ENCODE measurements at regions not wholly inside any gene's neighbourhood (a gene's known extent, or its start where the extent isn't known, plus 50 kb on each side); places are given as distances from the start of the nearest gene placed in this dataset.

GRCh38 chr7:42733040-42733439, 178.8 kb downstream of the C7orf25 start:
- TF ChIP-seq CTCF (conservative IDR thresholded peaks at IDR 0.05), result no peak
- H3K27ac Mint-ChIP-seq, result no peak overlapping the region
- DNase-seq (ENCODE audit: extremely low spot score, unreplicated experiment), result no peak

GRCh38 chr7:42730586-42730985, 181.3 kb downstream of the C7orf25 start:
- Mint-ChIP-seq H3K36me3 (no peaks in the 10 kb centered on the region), H3K9me3 (no peaks in the 10 kb centered on the region), H3K27me3 (no peaks in the 10 kb centered on the region)

More at GRCh38 chr7:42733040-42733439, 178.8 kb downstream of the C7orf25 start:
- Mint-ChIP-seq H3K4me1 (ENCODE audit: unreplicated experiment) (no peaks in the 10 kb centered on the region), H3K27me3 (no peaks in the 10 kb centered on the region), H3K4me3 (no peak overlapping the region), H3K36me3 (no peaks in the 10 kb centered on the region), H3K9me3 (no peaks in the 10 kb centered on the region)

GRCh38 chr7:42729053-42729765, 182.7 kb downstream of the C7orf25 start:
- H3K4me3 Mint-ChIP-seq, result no peak overlapping the region
- H3K9me3 Mint-ChIP-seq, result no peaks in the 10 kb centered on the region
- no peak overlapping the region for H3K27ac Mint-ChIP-seq
- no peaks in the 10 kb centered on the region for H3K27me3 Mint-ChIP-seq
- no peaks in the 10 kb centered on the region for H3K36me3 Mint-ChIP-seq
- no peaks in the 10 kb centered on the region for H3K4me1 Mint-ChIP-seq (ENCODE audit: unreplicated experiment)
- TF ChIP-seq CTCF (conservative IDR thresholded peaks at IDR 0.05), result no peak
- DNase-seq (ENCODE audit: extremely low spot score, unreplicated experiment), result no peak

More at GRCh38 chr7:42730586-42730985, 181.3 kb downstream of the C7orf25 start:
- no peak overlapping the region for H3K27ac Mint-ChIP-seq
- DNase-seq (ENCODE audit: extremely low spot score, unreplicated experiment), result no peak
- no peaks in the 10 kb centered on the region for H3K4me1 Mint-ChIP-seq (ENCODE audit: unreplicated experiment)
- TF ChIP-seq CTCF (conservative IDR thresholded peaks at IDR 0.05), result no peak
- no peak overlapping the region for H3K4me3 Mint-ChIP-seq

- no peaks in the 10 kb centered on the region for H3K9me3 Mint-ChIP-seq
- H3K36me3 Mint-ChIP-seq, result no peaks in the 10 kb centered on the region
- no peaks in the 10 kb centered on the region for H3K4me1 Mint-ChIP-seq (ENCODE audit: unreplicated experiment)
- H3K27me3 Mint-ChIP-seq, result no peaks in the 10 kb centered on the region
- H3K27ac Mint-ChIP-seq, result no peak overlapping the region
- TF ChIP-seq CTCF (conservative IDR thresholded peaks at IDR 0.05), result no peak
- no peak overlapping the region for H3K4me3 Mint-ChIP-seq
- DNase-seq (ENCODE audit: extremely low spot score, unreplicated experiment), result no peak
These were observed 184.4 kb downstream of the C7orf25 start for GRCh38 chr7:42727451-42727850.

- no peak for TF ChIP-seq CTCF (conservative IDR thresholded peaks at IDR 0.05)
- Mint-ChIP-seq H3K27ac (no peak overlapping the region), H3K4me3 (no peak overlapping the region), H3K36me3 (no peaks in the 10 kb centered on the region), H3K4me1 (ENCODE audit: unreplicated experiment) (peaks cover 6% of the 10 kb centered on the region), H3K9me3 (no peaks in the 10 kb centered on the region), H3K27me3 (peaks cover 2% of the 10 kb centered on the region)
- DNase-seq (ENCODE audit: extremely low spot score, unreplicated experiment), result no peak
These were observed 185.6 kb downstream of the C7orf25 start for GRCh38 chr7:42726066-42726785.
